Fibroblast of villous mesenchyme (primary cell): ENCODE measurements at regions not wholly inside any gene's neighbourhood (a gene's known extent, or its start where the extent isn't known, plus 50 kb on each side); places are given as distances from the start of the nearest gene placed in this dataset.
"Not testable (repeated sequence)": the region's sequence is repeated elsewhere in the genome, so short reads cannot be mapped to it uniquely, and the experiment has no call there.

Experiments used
- DNase-seq: peaks from one replicate; pipeline ENCODE4 v3.0.0-alpha.2; 2010; ENCODE audit warnings: low read depth
- H3K4me3 ChIP-seq: 2 replicates; pipeline ENCODE4 v1.5.1; 2011; ENCODE audit warnings: low read depth, mild to moderate bottlenecking, low read length
- CTCF ChIP-seq: IDR thresholded peaks from 2 replicates; pipeline ENCODE4 v1.5.1; 2012; ENCODE audit warnings: low read depth, mild to moderate bottlenecking, low read length; ENCODE audit not compliant: insufficient read depth

DNA sequence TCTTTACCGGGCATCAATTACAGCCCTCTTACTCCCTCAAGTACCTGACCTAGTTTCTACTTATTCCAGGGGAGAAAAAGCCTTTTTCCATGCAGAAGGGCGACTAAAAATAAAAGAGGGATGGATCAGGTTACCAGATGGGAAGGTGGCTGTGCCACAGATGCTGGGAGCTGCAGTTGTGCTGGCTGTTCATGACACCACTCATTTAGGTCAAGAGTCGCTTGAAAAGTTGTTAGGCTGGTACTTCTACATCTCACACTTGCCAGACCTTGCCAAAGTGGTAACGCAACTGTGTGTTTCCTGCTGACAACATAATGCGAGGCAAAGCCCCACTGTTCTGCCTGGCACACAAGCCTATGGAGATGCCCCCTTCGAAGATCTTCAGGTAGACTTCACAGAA is 148.4 kb upstream of the FGF16 start:
- DNase-seq, result no peak
- TF ChIP-seq CTCF, result no peak
- H3K4me3 ChIP-seq, result no peak overlapping the region

DNA sequence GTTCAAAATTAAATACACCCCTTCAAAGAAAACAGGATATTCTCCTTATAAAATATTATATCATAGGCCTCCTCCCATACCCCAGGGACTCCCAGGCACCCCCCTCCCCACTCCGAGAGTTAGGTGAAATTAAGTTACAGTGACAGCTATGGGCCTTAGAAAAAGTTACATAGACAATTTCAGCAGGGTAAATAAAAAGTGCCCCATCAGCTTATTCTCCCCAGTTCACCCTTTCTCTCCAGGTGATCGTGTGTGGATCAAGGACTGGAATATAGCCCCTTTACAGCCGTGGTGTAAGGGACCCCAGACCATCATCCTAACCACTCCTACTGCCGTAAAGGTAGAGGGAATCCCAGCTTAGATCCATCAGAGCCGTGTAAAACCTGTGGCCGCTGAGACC is 147.6 kb upstream of the FGF16 start:
- no peak for DNase-seq
- no peak for TF ChIP-seq CTCF
- H3K4me3 ChIP-seq, result no peak overlapping the region

- DNase-seq, result no peak
- H3K4me3 ChIP-seq, result no peak overlapping the region
- no peak for TF ChIP-seq CTCF
Measured at GRCh38 chrX:77342004-77342403, 105.2 kb upstream of the FGF16 start.

- H3K4me3 ChIP-seq, result no peak overlapping the region
- TF ChIP-seq CTCF, result no peak
- DNase-seq, result no peak
Measured at GRCh38 chrX:77346859-77347258, 100.3 kb upstream of the FGF16 start.

- no peak overlapping the region for H3K4me3 ChIP-seq
- DNase-seq, result no peak
- TF ChIP-seq CTCF, result no peak
Measured at GRCh38 chrX:77347572-77347971, 99.6 kb upstream of the FGF16 start.

- no peak for DNase-seq
- TF ChIP-seq CTCF, result no peak
- H3K4me3 ChIP-seq, result no peak overlapping the region
Measured at GRCh38 chrX:77389891-77390290, 57.3 kb upstream of the FGF16 start.

DNA sequence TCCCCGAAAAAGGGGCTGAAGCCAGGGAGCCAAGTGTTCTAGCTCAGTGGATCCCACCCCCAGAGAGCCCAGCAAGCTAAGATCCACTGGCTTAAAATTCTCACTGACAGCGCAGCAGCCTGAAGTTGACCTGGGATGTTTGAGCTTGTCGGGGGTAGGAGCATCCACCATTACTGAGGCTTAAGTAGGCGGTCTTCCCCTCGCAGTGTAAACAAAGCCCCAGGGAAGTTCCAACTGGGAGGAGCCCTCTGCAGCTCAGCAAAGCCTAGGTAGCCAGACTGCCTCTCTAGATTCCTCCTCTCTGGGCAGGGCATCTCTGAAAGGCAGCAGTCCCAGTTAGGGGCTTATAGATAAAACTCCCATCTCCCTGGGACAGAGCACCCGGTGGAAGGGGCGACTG is 56.8 kb upstream of the FGF16 start:
- H3K4me3 ChIP-seq, DNase-seq: not testable (repeated sequence)

DNA sequence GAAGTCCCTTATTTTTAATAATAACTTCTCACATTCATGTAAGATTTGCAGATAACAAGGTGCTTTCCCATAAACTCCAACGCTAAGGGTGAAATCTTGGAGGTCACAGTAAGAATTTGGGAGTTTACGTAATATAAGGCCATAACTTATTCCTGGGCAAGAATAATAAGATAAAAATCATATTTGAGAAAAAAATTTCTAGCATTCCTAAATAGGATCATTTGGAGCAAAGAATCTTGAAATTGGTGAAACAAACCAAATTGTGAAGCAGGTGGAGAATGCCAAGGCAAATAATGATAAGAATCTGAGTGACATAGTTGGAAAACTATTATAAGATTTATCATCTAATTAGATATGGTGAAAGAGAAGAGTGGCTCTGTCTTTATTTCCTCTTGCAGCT is 50.4 kb upstream of the FGF16 start:
- no peak for TF ChIP-seq CTCF
- DNase-seq, result no peak
- H3K4me3 ChIP-seq, result no peak overlapping the region
